Right atrium auricular region (tissue), 2 donors: ENCODE measurements at regions not wholly inside any gene's neighbourhood (a gene's known extent, or its start where the extent isn't known, plus 50 kb on each side); places are given as distances from the start of the nearest gene placed in this dataset.

Source experiments
- DNase-seq: peaks from one replicate; pipeline ENCODE4 v3.0.0-alpha.2; 2019; ENCODE audit warnings: low spot score
- H3K27ac ChIP-seq, 2 donors: fragments of 200-600 bp; sonication (generic); 1 replicate in 1 of 2; 2 replicates in 1 of 2; pipeline ENCODE4 v1.5.1; 2016 to 2019
- H3K27me3 ChIP-seq, 2 donors: fragments of 200-600 bp; sonication (generic); one replicate each; pipeline versions ENCODE4 v1.5.1 to v1.6.0; 2017 to 2019
- H3K36me3 ChIP-seq: fragments of 200-600 bp; sonication (generic); one replicate; pipeline ENCODE4 v1.5.1; 2016
- H3K4me1 ChIP-seq, 2 donors: fragments of 200-600 bp; sonication (generic); one replicate each; pipeline versions ENCODE4 v1.5.1 to v1.6.0; 2017 to 2019
- H3K4me3 ChIP-seq, 2 donors: fragments of 200-600 bp; sonication (generic); 1 replicate in 1 of 2; 2 replicates in 1 of 2; pipeline ENCODE4 v1.5.1; 2017 to 2019; ENCODE audit warnings: mild to moderate bottlenecking in 1 of 2, moderate library complexity in 1 of 2
- H3K9me3 ChIP-seq, 2 donors: fragments of 200-600 bp; sonication (generic); one replicate each; pipeline ENCODE4 v1.5.1; 2019
- TF ChIP-seq, protein P1 (sequence below), 2 donors: fragments of 200-600 bp; sonication (generic); IDR thresholded peaks; one replicate each; pipeline ENCODE4 v1.5.1; 2019; ENCODE audit warnings: antibody characterized with exemption in 2 of 2

DNA sequence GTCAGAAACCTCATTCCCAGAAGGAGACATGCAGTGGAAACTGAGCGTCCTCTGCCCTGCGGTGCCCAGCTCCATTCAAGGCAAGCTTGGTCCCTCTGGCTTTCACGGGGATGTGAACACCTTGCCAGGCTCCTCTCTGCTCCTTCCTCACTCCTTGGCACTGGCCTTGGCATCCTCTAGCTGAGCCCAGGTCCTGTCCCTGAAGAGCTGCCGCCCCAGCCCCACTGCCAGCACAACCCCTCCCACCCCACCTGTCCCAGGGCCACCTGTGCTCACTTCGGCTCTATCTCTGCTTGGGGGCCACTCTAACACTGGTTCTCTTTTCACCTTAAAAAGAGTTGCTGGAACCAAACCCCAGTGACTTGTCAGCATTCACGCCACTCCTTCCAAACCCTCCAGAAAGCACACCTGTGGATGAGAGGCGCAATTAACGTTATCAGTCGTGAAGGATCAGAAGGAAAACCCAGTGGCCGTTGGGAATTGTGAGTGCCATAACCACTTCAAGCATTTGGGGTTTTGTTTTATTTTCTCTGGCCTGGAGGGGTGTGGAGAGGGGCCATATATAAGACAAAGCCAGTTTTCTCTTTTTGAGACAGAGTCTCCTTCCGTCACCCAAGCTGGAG lies 103.7 kb downstream of the AXIN2 start:
- Histone ChIP-seq H3K27ac (peak overlapping the region in 1 of 2 donors; percentile 83), H3K36me3 (no peaks in the 10 kb centered on the region), H3K9me3 (no peaks in the 10 kb centered on the region), H3K4me3 (no peak overlapping the region), H3K4me1 (peaks cover 0 to 25% of the 10 kb centered on the region in 2 donors), H3K27me3 (no peaks in the 10 kb centered on the region)
- DNase-seq: no peak
- TF ChIP-seq, protein P1, sequence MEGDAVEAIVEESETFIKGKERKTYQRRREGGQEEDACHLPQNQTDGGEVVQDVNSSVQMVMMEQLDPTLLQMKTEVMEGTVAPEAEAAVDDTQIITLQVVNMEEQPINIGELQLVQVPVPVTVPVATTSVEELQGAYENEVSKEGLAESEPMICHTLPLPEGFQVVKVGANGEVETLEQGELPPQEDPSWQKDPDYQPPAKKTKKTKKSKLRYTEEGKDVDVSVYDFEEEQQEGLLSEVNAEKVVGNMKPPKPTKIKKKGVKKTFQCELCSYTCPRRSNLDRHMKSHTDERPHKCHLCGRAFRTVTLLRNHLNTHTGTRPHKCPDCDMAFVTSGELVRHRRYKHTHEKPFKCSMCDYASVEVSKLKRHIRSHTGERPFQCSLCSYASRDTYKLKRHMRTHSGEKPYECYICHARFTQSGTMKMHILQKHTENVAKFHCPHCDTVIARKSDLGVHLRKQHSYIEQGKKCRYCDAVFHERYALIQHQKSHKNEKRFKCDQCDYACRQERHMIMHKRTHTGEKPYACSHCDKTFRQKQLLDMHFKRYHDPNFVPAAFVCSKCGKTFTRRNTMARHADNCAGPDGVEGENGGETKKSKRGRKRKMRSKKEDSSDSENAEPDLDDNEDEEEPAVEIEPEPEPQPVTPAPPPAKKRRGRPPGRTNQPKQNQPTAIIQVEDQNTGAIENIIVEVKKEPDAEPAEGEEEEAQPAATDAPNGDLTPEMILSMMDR (IDR thresholded peaks at IDR 0.05): no peak

DNA sequence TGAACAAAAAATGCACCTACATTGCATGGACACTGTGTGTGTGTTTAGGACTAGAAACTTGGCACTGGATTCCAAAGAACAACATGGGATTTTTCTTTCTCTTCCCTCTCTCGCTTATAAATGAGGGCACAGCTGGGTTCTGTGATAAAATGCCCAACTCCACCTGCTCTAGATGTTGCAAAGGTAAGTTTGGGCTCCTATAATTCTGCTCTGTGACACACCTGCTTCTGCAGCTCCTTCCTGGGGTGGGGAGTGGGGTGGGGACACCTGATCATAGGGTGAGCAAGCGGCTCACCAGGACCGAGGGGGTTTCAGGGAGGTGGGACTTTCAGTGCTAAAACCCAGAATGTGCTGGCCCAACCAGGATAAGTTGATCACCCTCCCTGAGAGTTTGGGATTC lies 104.3 kb downstream of the AXIN2 start:
- H3K36me3 ChIP-seq: no peaks in the 10 kb centered on the region
- H3K27me3 ChIP-seq: no peaks in the 10 kb centered on the region
- TF ChIP-seq, protein P1 (IDR thresholded peaks at IDR 0.05): no peak
- DNase-seq: no peak
- H3K9me3 ChIP-seq: no peaks in the 10 kb centered on the region
- H3K4me1 ChIP-seq: peaks cover 0 to 21% of the 10 kb centered on the region in 2 donors
- H3K27ac ChIP-seq: peak overlapping the region; percentile 13 to 83
- no peak overlapping the region for H3K4me3 ChIP-seq

DNA sequence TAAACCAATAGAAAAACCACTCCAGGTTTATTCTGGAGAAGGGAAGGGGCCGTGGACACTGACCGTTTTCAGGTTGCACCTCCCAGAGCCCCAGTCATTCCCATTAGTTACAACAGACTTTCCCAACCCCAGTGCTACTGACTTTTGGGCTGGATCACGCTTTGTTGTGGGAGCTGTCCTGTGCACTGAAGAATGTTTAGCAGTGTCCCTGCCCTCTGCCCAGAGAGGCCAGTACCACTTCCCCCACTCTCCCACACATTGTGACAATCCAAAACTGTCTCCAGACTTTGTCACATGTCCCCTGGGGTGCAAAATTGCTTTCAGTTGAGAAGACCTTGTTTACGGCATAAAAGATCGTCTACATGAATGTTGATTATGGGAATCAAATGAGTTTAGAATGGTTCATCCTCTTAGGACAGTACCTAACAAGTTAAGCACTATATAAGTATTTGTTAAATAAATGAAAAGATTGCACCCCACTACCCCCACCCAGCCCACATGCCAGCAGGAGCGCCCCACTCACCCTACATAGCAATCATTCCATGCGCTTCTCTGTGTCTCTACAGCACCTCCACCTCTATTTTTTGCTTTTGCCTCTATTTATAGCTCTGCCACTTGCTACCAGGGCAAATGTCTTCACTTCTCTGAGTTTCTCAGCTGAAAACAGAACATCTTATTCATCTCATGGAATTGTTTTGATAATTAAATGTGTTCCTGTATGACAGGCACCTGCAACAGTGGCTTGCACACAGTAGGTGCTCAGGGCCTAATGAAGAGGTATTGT lies 104.9 kb downstream of the AXIN2 start:
- peaks cover 0 to 21% of the 10 kb centered on the region in 2 donors for H3K4me1 ChIP-seq
- no peaks in the 10 kb centered on the region for H3K27me3 ChIP-seq
- H3K36me3 ChIP-seq: no peaks in the 10 kb centered on the region
- H3K9me3 ChIP-seq: no peaks in the 10 kb centered on the region
- no peak overlapping the region for H3K4me3 ChIP-seq
- peak overlapping the region; percentile 13 to 83 for H3K27ac ChIP-seq
- TF ChIP-seq, protein P1 (IDR thresholded peaks at IDR 0.05): no peak
- no peak for DNase-seq

DNA sequence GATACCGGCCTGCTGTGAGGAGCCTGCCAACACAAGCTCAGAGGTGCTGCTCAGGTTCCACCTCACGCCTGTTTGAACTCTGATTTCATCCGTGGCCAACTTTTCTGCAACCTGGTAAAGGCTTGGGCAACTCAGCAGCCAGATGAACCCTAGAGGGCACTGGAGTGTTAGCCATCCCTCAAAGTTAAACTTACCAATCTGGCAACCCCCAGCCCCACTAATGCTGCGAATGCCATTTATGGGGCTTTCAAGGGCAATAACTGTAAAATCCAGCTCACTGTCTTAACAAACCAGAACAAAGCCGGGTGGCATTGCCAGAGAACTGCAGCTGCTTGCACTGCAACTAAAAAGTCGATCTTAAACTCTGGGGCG lies 105.5 kb downstream of the AXIN2 start:
- TF ChIP-seq, protein P1 (IDR thresholded peaks at IDR 0.05): peak; percentile 22 to 64
- DNase-seq: no peak
- H3K27ac ChIP-seq: peak overlapping the region; percentile 13 to 83
- peaks cover 0 to 21% of the 10 kb centered on the region in 2 donors for H3K4me1 ChIP-seq
- H3K4me3 ChIP-seq: no peak overlapping the region
- H3K27me3 ChIP-seq: no peaks in the 10 kb centered on the region
- H3K9me3 ChIP-seq: no peaks in the 10 kb centered on the region
- no peaks in the 10 kb centered on the region for H3K36me3 ChIP-seq

DNA sequence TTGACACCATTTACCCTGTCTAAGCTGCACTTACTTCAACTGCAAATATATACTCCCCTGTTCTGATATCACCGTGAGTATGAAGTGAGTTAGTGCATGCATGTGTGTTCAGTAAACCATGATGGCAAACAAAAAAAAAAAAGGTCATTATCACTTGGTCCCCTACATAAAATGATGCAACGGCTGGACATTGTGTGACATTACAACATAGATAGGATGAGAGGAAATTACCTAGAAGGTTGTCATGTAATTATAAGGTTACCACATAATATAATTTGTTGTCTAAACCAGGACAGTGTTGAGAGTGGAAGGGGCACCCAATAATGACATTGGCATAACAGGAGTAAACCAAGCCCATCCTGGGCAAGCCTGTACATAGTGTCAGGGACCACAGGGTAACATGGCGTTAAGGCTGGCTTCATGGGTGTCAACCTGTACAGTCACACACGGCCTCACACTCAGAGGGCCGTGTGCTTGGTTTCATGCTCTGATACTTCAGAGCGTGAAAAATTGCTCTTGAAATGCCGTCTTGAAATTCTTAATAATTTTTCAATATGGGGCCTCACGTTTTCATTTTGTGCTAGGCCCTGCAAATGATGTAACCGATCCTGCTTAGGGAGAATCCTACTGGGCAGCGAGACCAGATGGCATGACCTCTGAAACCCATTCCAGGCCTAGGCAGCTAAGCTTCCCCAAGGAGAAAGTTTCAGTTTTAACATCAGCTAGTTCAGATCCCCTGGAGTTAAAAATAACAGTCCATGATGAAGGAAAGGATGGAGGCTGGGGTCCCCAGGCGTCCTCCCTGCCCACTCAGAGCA lies 106.1 kb downstream of the AXIN2 start:
- H3K36me3 ChIP-seq: no peaks in the 10 kb centered on the region
- no peaks in the 10 kb centered on the region for H3K9me3 ChIP-seq
- peaks cover 0 to 21% of the 10 kb centered on the region in 2 donors for H3K4me1 ChIP-seq
- H3K27me3 ChIP-seq: no peaks in the 10 kb centered on the region
- peak overlapping the region; percentile 13 to 83 for H3K27ac ChIP-seq
- no peak for DNase-seq
- TF ChIP-seq, protein P1 (IDR thresholded peaks at IDR 0.05): no peak
- no peak overlapping the region for H3K4me3 ChIP-seq
